HG03442 (cell line): ENCODE measurements at regions not wholly inside any gene's neighbourhood (a gene's known extent, or its start where the extent isn't known, plus 50 kb on each side); places are given as distances from the start of the nearest gene placed in this dataset.
"Not testable (repeated sequence)": the region's sequence is repeated elsewhere in the genome, so short reads cannot be mapped to it uniquely, and the experiment has no call there.

ENCODE experiments used
- ATAC-seq: cut with Tn5 transposase; IDR thresholded peaks from one replicate; pipeline ENCODE4 v1.9.1; 2021; ENCODE audit warnings: mild to moderate bottlenecking, moderate library complexity; ENCODE audit not compliant: unreplicated experiment

DNA sequence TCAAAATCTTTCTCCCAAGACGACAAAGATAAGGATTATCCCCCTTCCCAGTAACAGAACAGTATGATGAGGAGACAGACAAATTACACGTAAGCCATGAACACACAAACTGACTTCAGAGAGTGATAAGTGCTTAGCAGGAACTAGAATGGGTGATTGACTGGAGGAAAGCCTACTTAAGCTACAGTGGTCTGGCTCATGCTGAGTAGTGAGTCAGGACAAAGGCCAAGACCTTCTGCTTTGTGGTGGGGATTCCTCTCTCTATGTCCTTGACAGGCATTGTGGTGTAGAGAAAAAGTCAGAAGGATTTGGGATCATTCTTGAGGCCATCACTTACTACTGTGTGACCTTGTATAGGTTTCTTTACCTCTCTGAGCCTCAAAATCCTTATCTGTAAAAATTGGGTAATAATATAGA is 381.9 kb upstream of the CCL2 start:
- ATAC-seq = no peak

DNA sequence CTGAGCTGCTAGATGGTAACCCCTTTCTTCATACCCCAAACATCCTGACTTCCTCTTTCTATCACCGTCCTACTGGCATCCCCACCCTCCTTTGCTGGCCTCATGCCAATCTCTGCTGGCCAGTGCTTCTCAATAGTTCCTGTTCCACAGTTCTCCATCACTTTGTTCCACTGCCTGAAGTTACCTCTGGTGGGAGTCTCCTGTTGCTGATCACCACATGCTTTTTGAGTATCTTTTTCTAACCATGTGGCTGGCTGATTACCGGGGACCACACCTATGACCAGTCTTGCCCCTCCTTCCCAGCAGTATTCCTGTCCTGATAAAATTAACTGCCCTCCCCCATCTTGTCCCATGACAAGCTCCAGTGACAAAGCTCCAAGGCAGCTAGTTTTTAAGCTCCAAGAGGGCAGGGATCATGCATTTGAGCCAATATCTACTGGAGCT is 380.4 kb upstream of the CCL2 start:
- no peak for ATAC-seq

GRCh38 chr17:33875973-33876372 is 379.1 kb upstream of the CCL2 start:
- ATAC-seq = no peak

DNA sequence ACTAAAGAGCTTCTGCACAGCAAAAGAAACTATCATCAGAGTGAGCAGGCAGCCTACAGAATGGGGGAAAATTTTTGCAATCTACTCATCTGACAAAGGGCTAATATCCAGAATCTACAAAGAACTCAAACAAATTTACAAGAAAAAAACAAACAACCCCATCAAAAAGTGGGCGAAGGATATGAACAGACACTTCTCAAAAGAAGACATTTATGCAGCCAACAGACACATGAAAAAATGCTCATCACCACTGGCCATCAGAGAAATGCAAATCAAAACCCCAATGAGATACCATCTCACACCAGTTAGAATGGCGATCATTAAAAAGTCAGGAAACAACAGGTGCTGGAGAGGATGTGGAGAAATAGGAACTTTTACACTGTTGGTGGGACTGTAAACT is 372.8 kb upstream of the CCL2 start:
- ATAC-seq = not testable (repeated sequence)

DNA sequence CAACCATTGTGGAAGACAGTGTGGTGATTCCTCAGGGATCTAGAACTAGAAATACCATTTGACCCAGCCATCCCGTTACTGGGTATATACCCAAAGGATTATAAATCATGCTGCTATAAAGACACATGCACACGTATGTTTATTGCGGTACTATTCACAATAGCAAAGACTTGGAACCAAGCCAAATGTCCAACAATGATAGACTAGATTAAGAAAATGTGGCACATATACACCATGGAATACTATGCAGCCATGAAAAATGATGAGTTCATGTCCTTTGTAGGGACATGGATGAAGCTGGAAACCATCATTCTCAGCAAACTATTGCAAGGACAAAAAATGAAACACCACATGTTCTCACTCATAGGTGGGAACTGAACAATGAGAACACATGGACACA is 372.4 kb upstream of the CCL2 start:
- ATAC-seq = not testable (repeated sequence)

GRCh38 chr17:33888455-33888854 is 366.6 kb upstream of the CCL2 start:
- no peak for ATAC-seq

DNA sequence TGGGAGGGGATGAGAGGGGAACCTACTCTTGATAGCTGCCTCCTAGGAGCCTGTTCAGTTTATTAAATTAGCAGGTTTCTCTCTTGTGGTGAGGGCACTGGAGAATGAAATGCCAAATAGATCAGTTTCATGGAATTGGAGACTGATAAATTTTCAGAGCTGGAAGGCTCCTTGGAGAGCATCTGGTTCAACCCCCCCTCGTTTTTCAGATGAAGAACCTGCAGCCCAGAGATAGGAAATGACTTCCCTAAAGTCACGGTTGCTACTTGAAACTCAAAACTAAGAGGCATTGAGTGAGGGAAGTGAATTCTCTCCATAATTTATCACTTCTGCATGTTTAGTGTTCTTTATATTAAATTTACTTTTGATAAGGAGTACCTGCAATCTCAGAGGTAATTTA is 366.0 kb upstream of the CCL2 start:
- ATAC-seq = no peak

- ATAC-seq = no peak
Observed at GRCh38 chr17:33889766-33890165, 365.3 kb upstream of the CCL2 start.

- ATAC-seq = no peak
Observed at GRCh38 chr17:33892717-33893591, 362.1 kb upstream of the CCL2 start.

DNA sequence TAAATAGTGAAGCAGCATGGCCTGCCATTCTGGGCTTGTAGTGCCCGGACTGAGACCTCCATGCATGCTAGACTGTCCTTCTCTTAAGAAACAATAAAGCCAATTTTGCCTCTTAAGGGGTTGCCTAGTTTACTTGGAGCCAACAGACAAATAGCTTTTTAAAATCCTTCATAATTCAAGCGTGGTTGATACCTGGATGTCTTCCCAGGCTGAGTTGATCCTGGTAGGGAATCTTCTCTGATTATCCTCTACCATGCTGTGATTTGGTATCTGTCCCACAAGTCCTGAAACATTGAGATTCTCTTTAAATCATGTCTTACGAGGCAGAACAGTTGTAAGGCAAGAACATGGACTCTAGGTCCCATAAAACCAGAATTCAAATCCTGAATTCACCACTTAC is 359.6 kb upstream of the CCL2 start:
- ATAC-seq = no peak

DNA sequence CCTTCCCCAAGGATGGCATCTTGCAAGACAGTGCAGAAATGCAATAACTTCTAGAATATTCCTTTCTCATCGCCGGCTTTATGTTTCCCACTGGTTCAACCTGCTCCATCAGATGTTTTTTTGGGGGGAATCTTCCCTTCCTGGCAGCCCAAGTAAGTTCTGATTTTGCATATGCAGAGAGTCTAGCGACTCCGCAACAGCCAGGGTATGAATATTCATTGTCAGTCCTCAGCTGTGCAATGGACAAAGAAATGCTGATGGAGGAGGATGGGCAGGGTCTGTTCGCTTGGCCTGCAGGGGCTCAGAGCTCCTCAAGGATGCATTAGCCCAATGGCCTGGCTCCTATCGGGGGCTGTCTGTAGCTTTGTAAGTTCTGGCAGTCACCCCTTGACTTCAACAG is 358.8 kb upstream of the CCL2 start:
- ATAC-seq = no peak

- ATAC-seq = no peak
Observed at GRCh38 chr17:33901085-33901484, 354.0 kb upstream of the CCL2 start.

DNA sequence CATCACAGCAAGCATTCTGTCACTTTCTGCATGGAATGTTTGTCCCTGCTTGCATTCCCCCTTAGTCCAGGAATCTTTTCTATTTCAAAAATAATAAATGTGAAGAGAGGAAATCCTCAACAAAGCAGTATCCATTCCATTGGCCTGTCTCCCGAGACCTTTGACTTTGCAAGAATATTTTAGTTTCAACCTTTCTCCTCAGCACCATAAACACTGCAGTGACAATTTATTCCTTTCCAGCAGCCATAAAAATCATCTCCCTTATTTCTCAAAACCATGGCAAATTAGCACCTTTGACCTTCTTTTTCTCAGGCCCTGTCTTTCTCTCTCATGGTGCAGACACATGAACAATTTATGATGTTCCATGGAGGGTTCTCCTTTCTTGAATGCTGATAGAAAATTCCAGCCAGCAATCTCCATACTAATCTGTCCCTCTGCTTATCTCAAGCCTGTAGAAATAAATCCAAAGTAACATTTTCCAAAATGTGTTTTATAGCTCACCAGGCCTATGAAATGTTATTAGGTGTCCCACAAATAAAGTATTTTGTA is 352.1 kb upstream of the CCL2 start:
- no peak for ATAC-seq

- no peak for ATAC-seq
Observed at GRCh38 chr17:33904476-33904875, 350.6 kb upstream of the CCL2 start.

DNA sequence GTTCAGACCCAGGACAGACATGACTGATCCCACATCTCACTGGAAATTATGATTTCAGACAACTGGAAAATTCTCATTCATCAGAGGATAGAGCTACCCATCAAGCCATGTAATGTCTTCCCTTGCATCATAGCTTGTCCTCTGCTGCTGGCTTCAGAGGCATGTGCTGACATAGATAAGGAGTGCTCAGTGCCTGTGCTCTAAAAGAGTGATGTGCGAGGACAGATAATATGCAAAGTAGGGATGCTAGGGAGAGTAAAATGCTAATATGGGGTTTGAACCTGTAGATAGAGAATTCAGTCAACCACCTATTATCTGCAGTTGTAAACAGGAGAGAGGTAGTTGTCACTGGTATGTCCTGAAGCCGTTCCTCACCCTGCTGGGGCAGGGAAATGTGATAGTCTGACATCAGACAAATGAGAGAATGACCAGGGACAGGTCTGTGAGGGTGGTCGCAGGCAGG is 349.7 kb upstream of the CCL2 start:
- no peak for ATAC-seq

GRCh38 chr17:33908363-33909064 is 346.6 kb upstream of the CCL2 start:
- ATAC-seq = no peak

DNA sequence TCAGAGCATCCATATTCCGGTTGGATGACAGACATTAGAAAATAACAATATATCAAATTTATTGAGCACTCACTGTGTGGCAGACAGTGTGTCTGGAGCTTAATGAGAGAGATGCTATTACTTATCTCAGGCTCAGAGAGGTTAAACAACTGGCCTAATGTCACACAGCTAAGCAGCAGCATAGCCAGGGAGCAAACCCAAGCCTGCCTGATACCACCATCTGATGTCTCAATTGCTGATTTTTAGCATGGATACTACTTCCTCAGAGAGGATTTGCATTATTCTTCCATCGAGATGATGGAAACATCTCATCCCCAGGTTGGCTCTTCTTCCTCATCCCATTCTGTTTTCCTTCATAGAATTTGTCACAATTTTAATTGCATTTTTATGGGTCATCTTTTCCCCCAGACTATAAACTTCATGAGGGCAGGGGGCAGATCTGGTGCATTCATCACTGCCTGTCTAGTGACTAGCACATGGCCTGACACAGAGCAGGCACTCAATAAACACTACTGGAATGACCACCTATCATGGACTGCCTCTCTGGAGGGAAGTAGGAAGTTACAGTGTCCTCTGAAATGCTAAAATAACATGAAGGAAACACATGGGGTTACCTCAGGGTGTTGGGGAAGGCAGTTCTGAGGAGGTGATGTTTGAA is 344.8 kb upstream of the CCL2 start:
- no peak for ATAC-seq

GRCh38 chr17:33914125-33914524 is 341.0 kb upstream of the CCL2 start:
- ATAC-seq = no peak

DNA sequence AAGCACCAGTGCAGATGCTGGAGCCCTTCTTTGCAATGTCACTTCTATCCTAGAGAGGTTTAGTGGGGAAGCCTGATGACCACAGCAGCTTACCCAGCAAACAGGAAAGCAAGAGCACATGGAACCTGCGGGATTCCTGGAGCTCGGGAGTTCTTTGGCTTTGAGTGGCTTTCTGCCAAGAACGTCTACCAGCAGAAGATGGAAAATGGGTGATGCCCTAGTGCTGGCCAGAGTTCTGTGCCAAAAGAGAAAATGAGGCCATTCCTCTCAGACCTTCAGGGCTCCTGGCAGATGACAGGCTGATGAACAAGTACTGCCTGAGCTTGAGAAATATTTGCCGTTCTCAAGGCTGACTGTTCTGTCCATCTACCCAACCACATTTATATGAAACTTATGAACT is 332.1 kb upstream of the CCL2 start:
- ATAC-seq = no peak

DNA sequence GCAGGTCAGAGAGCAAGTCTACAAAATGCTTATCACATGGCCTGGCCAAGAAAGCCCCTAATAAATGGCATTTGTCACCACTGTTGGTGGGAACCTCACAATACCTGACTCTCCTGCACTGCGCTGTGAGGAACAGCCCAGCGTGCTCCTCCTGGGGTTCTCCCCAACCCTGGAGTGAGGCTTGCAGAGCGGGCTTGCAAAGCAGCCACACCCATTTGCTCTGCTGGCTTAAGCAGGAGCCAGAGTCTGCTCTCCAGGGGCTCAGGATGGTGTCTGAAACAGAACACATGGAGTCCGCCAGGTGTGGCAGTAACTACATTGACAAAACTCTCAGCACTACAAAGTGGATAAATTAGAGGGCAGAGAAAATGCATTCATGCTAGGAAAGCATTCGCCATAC is 331.0 kb upstream of the CCL2 start:
- no peak for ATAC-seq

DNA sequence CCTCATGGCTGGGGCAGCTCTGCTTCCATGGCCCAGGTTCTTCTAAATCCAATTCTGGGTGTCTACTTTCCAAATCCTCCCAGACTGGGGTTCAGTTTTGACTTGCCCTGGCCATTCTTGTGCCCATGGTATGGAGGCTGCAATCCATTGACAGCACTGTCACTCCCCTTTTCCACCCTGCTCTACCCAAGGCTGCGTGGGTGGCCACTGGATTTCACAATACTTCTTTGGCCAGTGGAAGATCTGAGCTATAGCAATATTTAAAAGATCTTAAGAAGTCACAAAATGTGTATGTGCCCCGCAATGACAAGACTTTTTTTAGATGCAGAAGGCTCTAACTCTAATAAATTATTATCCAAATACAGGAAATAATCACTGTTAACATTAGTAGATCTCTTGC is 329.4 kb upstream of the CCL2 start:
- ATAC-seq = no peak
